A549 (cell line): ENCODE measurements at regions not wholly inside any gene's neighbourhood (a gene's known extent, or its start where the extent isn't known, plus 50 kb on each side); places are given as distances from the start of the nearest gene placed in this dataset.

ENCODE experiments used
- ATAC-seq, 2 experiments: fragments of 200-7000 bp in 1 of 2; fragments of >200 bp in 1 of 2; cut with Nextera tagmentation in 1 of 2; cut with Tn5 transposase in 1 of 2; 3 replicates each; pipeline versions ENCODE4 v1.8.0 to v1.9.1; 2018 to 2020; ENCODE audit warnings: mild to moderate bottlenecking in 1 of 2, moderate library complexity in 1 of 2
- CTCF ChIA-PET: fragments of 300-600 bp; sonication (Branson Sonifier 250); formaldehyde crosslinking; extraction: SDS; loops from one replicate; lab custom pipeline; 2021; ENCODE audit warnings: antibody characterized with exemption, inconsistent platforms; lab: Yijun Ruan, JAX
- POLR2A ChIA-PET: fragments of 350-600 bp; formaldehyde crosslinking; extraction: SDS; loops from one replicate; lab custom pipeline; 2021; ENCODE audit warnings: antibody characterized with exemption, inconsistent platforms; lab: Yijun Ruan, JAX
- DNase-seq, 2 experiments: peaks; one replicate each; pipeline versions ENCODE4 v3.0.0 to v3.0.0-alpha.2; 2011 to 2016; ENCODE audit warnings: low read depth in 1 of 2, low spot score in 1 of 2
- FAIRE-seq: peaks from 2 replicates; lab custom pipeline; 2011; peaks lifted over from hg19 to GRCh38; lab: Jason Lieb, UNC
- H3K27ac ChIP-seq, 2 experiments: fragments of >200 bp; sonication (Bioruptor Twin); formaldehyde crosslinking; 3 replicates each; pipeline ENCODE4 v1.5.1; 2016 to 2017
- H3K4me1 ChIP-seq: fragments of >200 bp; sonication (Bioruptor Twin); formaldehyde crosslinking; 3 replicates; pipeline ENCODE4 v1.6.1; 2016
- H3K4me2 ChIP-seq: fragments of >200 bp; sonication (Bioruptor Twin); formaldehyde crosslinking; 3 replicates; pipeline ENCODE4 v1.6.1; 2016
- H3K4me3 ChIP-seq: fragments of >200 bp; sonication (Bioruptor Twin); formaldehyde crosslinking; 3 replicates; pipeline ENCODE4 v1.5.1; 2016
- H3K9me3 ChIP-seq: fragments of >200 bp; sonication (Bioruptor Twin); formaldehyde crosslinking; 3 replicates; pipeline ENCODE4 v1.6.1; 2016
- EHF ChIP-seq: fragments of 250-450 bp; sonication (Bioruptor Pico); IDR thresholded peaks from 2 replicates; pipeline ENCODE4 v1.5.0; 2020; ENCODE audit warnings: mild to moderate bottlenecking
- EP300 ChIP-seq, 2 experiments: fragments of >200 bp; sonication (Bioruptor Twin); formaldehyde crosslinking; IDR thresholded peaks; 2 replicates in 1 of 2; 3 replicates in 1 of 2; pipeline ENCODE4 v1.6.1; 2016 to 2017
- ESRRA ChIP-seq: fragments of 150-350 bp; IDR thresholded peaks from 2 replicates; pipeline ENCODE4 v1.6.1; 2014; ENCODE audit warnings: mild to moderate bottlenecking, low read length, borderline replicate concordance
- HDAC2 ChIP-seq: fragments of 200-600 bp; sonication (generic); IDR thresholded peaks from 2 replicates; pipeline ENCODE4 v1.6.1; 2016
- HOXA7 ChIP-seq: fragments of 250-450 bp; sonication (Bioruptor Pico); IDR thresholded peaks from 2 replicates; pipeline ENCODE4 v1.5.0; 2020; ENCODE audit warnings: mild to moderate bottlenecking, moderate library complexity
- HOXB13 ChIP-seq: fragments of 250-450 bp; sonication (Bioruptor Pico); IDR thresholded peaks from 2 replicates; pipeline ENCODE4 v1.5.0; 2020; ENCODE audit warnings: low read depth, mild to moderate bottlenecking, moderate library complexity
- HOXB5 ChIP-seq: fragments of 250-450 bp; sonication (Bioruptor Pico); IDR thresholded peaks from 2 replicates; pipeline ENCODE4 v1.5.0; 2020; ENCODE audit warnings: mild to moderate bottlenecking, moderate library complexity
- JUNB ChIP-seq: fragments of >200 bp; sonication (Bioruptor Twin); formaldehyde crosslinking; IDR thresholded peaks from 2 replicates; pipeline ENCODE4 v1.6.1; 2016
- KDM1A ChIP-seq: fragments of 200-600 bp; sonication (generic); IDR thresholded peaks from 2 replicates; pipeline ENCODE4 v1.6.1; 2016; ENCODE audit warnings: low read depth, mild to moderate bottlenecking
- KDM5A ChIP-seq: fragments of 200-600 bp; sonication (generic); IDR thresholded peaks from 2 replicates; pipeline ENCODE4 v1.6.1; 2016; ENCODE audit warnings: antibody characterized with exemption, mild to moderate bottlenecking
- MAZ ChIP-seq: fragments of 150-350 bp; IDR thresholded peaks from 2 replicates; pipeline ENCODE4 v1.6.1; 2014; ENCODE audit warnings: antibody characterized with exemption, low read depth, low read length, borderline replicate concordance
- MYC ChIP-seq: IDR thresholded peaks from 2 replicates; pipeline ENCODE4 v1.6.1; 2012; ENCODE audit warnings: mild to moderate bottlenecking, inconsistent platforms, low read length, improper control_type of control experiment, borderline replicate concordance
- NPAS2 ChIP-seq: fragments of 250-450 bp; sonication (Bioruptor Pico); IDR thresholded peaks from 2 replicates; pipeline ENCODE4 v1.8.0; 2022; ENCODE audit warnings: mild to moderate bottlenecking, moderate library complexity, borderline replicate concordance
- NR3C1 ChIP-seq: fragments of >200 bp; sonication (Bioruptor Twin); formaldehyde crosslinking; IDR thresholded peaks from 3 replicates; pipeline ENCODE4 v1.6.1; 2017
- POLR2A ChIP-seq: IDR thresholded peaks from 2 replicates; pipeline ENCODE4 v1.6.1; 2012; ENCODE audit warnings: mild to moderate bottlenecking, low read length
- POLR2AphosphoS2 ChIP-seq: conservative IDR thresholded peaks from 2 replicates; pipeline ENCODE4 v1.6.1; 2012; ENCODE audit warnings: low read length, improper control_type of control experiment, inconsistent platforms
- RARB ChIP-seq: fragments of 250-450 bp; sonication (Bioruptor Pico); IDR thresholded peaks from 2 replicates; pipeline ENCODE4 v1.8.0; 2021; ENCODE audit warnings: mild to moderate bottlenecking, moderate library complexity
- TFCP2L1 ChIP-seq: fragments of 250-450 bp; sonication (Bioruptor Pico); IDR thresholded peaks from 2 replicates; pipeline ENCODE4 v1.5.0; 2021; ENCODE audit warnings: mild to moderate bottlenecking
- TP53 ChIP-seq: fragments of 250-450 bp; sonication (Bioruptor Pico); IDR thresholded peaks from 2 replicates; pipeline ENCODE4 v1.5.0; 2021; ENCODE audit warnings: mild to moderate bottlenecking, moderate library complexity
- ZC3H11A ChIP-seq: fragments of 450-650 bp; IDR thresholded peaks from 2 replicates; pipeline ENCODE4 v1.6.1; 2014; ENCODE audit warnings: antibody characterized with exemption, mild to moderate bottlenecking
- ZFP36 ChIP-seq: fragments of 450-650 bp; IDR thresholded peaks from 2 replicates; pipeline ENCODE4 v1.6.1; 2014; ENCODE audit warnings: borderline replicate concordance; ENCODE audit not compliant: partially characterized antibody
- ZNF302 ChIP-seq: fragments of 250-450 bp; sonication (Bioruptor Pico); IDR thresholded peaks from 2 replicates; pipeline ENCODE4 v1.9.0; 2021; ENCODE audit warnings: inconsistent platforms, mild to moderate bottlenecking, moderate library complexity
- WGBS: methylation state at CpG from one replicate; pipeline ENCODE4 v1.1.6; 2017; ENCODE audit errors: missing lambda C conversion rate; 5-methylcytosine and 5-hydroxymethylcytosine counted together
- TF ChIP-seq, protein P1 (sequence below): fragments of 450-650 bp; IDR thresholded peaks from 2 replicates; pipeline ENCODE4 v1.6.1; 2014; ENCODE audit warnings: antibody characterized with exemption
- TF ChIP-seq, protein P2 (sequence below): fragments of 150-350 bp; IDR thresholded peaks from 2 replicates; pipeline ENCODE4 v1.6.1; 2014; ENCODE audit warnings: low read depth, mild to moderate bottlenecking, low read length
- TF ChIP-seq, protein P3 (sequence below): fragments of 250-450 bp; sonication (Bioruptor Pico); IDR thresholded peaks from 2 replicates; pipeline ENCODE4 v1.5.0; 2020; ENCODE audit warnings: low read depth, mild to moderate bottlenecking, moderate library complexity
- TF ChIP-seq, protein P4 (sequence below): fragments of >200 bp; sonication (Bioruptor Twin); formaldehyde crosslinking; IDR thresholded peaks from 3 replicates; pipeline ENCODE4 v1.5.1; 2016
- TF ChIP-seq, protein P5 (sequence below): IDR thresholded peaks from 2 replicates; pipeline ENCODE4 v1.6.1; 2012; ENCODE audit warnings: low read depth, borderline replicate concordance

DNA sequence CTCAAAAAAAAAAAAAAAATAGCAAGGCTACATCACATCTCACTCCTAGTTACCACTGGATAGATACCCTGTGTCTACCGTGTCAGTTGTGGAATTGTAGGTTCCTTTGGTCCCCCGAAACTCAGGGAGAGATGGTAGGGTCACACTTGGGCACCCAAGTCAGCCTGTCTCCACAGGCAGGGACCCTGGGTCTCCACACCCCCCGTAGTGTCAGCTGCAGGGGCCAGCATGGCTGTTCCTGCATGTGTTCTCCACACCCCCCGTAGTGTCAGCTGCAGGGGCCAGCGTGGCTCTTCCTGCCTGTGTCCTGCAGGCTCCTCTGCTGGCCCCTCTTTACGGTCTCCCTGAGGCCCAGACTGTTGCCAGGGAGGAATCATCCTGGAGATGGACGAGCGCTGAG lies 282.1 kb downstream of the BRD1 start:
- H3K9me3 ChIP-seq, result no peaks in the 10 kb centered on the region
- WGBS, result 0% methylated on average over 2 of the region's 8 CpGs
- no peak overlapping the region for H3K4me2 ChIP-seq
- FAIRE-seq (no peak), ATAC-seq (no peak), DNase-seq (no peak)
- no peak for TF ChIP-seq POLR2A
- TF ChIP-seq ESRRA, result no peak
- no peak for TF ChIP-seq TP53
- no peak for TF ChIP-seq KDM1A
- TF ChIP-seq HOXB5 (CRISPR knock-in tag), result no peak
- TF ChIP-seq HOXB13 (CRISPR knock-in tag), result no peak
- no peak for TF ChIP-seq ZNF302
- no peak for TF ChIP-seq MAZ
- TF ChIP-seq EP300 (IDR thresholded peaks at IDR 0.05), result no peak
- TF ChIP-seq, protein P1, sequence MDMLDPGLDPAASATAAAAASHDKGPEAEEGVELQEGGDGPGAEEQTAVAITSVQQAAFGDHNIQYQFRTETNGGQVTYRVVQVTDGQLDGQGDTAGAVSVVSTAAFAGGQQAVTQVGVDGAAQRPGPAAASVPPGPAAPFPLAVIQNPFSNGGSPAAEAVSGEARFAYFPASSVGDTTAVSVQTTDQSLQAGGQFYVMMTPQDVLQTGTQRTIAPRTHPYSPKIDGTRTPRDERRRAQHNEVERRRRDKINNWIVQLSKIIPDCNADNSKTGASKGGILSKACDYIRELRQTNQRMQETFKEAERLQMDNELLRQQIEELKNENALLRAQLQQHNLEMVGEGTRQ, result no peak
- TF ChIP-seq EHF (CRISPR knock-in tag), result no peak
- TF ChIP-seq RARB, result no peak
- no peak for TF ChIP-seq ZC3H11A
- POLR2A ChIA-PET, result no interaction called here
- CTCF ChIA-PET, result no interaction called here
- no peak overlapping the region for H3K27ac ChIP-seq
- no peaks in the 10 kb centered on the region for H3K4me1 ChIP-seq
- no peak overlapping the region for H3K4me3 ChIP-seq

DNA sequence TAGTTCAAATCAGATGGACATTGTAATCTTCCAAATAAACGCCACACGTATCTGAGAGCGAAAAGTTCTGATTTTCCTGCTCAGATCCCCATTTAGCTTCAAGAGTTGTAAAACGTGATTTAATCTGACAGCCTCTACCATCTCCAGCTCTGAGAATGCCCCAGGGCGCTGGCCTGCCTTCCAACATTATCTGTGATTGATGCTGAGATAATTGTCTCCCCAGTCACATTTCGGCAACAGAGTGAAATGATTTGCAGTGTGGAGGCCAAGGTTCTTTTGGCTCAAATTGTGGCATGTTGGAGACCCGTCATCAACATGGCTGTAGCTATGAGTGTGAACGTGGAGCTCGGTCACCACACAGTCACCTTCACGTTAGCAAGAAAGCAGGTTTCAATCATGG lies 283.4 kb downstream of the BRD1 start:
- ATAC-seq, result no peak

More for the DNA sequence above, 283.4 kb downstream of the BRD1 start:
- ChIA-PET CTCF (interaction anchor here (1.3 kb wide), 1 partner anchor 8 kb away, joined by 3 read pairs; no protein-coding TSS in a partner anchor), POLR2A (no interaction called here)
- Histone ChIP-seq H3K4me3 (no peak overlapping the region), H3K9me3 (no peaks in the 10 kb centered on the region), H3K27ac (no peak overlapping the region), H3K4me1 (no peaks in the 10 kb centered on the region), H3K4me2 (no peak overlapping the region)
- whole genome bisulfite sequencing, result 16% methylated on average over 10 of the region's 10 CpGs
- FAIRE-seq (no peak), DNase-seq (no peak)
- TF ChIP-seq, protein P2, sequence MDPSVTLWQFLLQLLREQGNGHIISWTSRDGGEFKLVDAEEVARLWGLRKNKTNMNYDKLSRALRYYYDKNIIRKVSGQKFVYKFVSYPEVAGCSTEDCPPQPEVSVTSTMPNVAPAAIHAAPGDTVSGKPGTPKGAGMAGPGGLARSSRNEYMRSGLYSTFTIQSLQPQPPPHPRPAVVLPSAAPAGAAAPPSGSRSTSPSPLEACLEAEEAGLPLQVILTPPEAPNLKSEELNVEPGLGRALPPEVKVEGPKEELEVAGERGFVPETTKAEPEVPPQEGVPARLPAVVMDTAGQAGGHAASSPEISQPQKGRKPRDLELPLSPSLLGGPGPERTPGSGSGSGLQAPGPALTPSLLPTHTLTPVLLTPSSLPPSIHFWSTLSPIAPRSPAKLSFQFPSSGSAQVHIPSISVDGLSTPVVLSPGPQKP, result no peak
- no peak for TF ChIP-seq KDM5A
- TF ChIP-seq TFCP2L1 (CRISPR knock-in tag), result no peak
- TF ChIP-seq JUNB, result no peak
- no peak for TF ChIP-seq POLR2AphosphoS2
- TF ChIP-seq, protein P3, sequence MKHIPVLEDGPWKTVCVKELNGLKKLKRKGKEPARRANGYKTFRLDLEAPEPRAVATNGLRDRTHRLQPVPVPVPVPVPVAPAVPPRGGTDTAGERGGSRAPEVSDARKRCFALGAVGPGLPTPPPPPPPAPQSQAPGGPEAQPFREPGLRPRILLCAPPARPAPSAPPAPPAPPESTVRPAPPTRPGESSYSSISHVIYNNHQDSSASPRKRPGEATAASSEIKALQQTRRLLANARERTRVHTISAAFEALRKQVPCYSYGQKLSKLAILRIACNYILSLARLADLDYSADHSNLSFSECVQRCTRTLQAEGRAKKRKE (CRISPR knock-in tag), result no peak
- TF ChIP-seq NR3C1, result no peak
- TF ChIP-seq ZFP36, result no peak
- TF ChIP-seq HOXA7, result no peak
- TF ChIP-seq HDAC2, result no peak
- TF ChIP-seq, protein P4, sequence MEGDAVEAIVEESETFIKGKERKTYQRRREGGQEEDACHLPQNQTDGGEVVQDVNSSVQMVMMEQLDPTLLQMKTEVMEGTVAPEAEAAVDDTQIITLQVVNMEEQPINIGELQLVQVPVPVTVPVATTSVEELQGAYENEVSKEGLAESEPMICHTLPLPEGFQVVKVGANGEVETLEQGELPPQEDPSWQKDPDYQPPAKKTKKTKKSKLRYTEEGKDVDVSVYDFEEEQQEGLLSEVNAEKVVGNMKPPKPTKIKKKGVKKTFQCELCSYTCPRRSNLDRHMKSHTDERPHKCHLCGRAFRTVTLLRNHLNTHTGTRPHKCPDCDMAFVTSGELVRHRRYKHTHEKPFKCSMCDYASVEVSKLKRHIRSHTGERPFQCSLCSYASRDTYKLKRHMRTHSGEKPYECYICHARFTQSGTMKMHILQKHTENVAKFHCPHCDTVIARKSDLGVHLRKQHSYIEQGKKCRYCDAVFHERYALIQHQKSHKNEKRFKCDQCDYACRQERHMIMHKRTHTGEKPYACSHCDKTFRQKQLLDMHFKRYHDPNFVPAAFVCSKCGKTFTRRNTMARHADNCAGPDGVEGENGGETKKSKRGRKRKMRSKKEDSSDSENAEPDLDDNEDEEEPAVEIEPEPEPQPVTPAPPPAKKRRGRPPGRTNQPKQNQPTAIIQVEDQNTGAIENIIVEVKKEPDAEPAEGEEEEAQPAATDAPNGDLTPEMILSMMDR, result no peak
- no peak for TF ChIP-seq MYC
- TF ChIP-seq, protein P5, sequence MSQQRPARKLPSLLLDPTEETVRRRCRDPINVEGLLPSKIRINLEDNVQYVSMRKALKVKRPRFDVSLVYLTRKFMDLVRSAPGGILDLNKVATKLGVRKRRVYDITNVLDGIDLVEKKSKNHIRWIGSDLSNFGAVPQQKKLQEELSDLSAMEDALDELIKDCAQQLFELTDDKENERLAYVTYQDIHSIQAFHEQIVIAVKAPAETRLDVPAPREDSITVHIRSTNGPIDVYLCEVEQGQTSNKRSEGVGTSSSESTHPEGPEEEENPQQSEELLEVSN, result no peak
- TF ChIP-seq NPAS2 (CRISPR knock-in tag), result no peak
- no peak for TF ChIP-seq ZNF302
- TF ChIP-seq, all 56 proteins: peak for 0
